AG09309 (cell line): ENCODE measurements at regions not wholly inside any gene's neighbourhood (a gene's known extent, or its start where the extent isn't known, plus 50 kb on each side); places are given as distances from the start of the nearest gene placed in this dataset.

Source experiments
- DNase-seq: peaks from one replicate; pipeline ENCODE4 v3.0.0-alpha.2; 2010; ENCODE audit warnings: low read depth
- H3K4me3 ChIP-seq: 2 replicates; pipeline ENCODE4 v1.5.1; 2011; ENCODE audit warnings: mild to moderate bottlenecking, low read depth, low read length, moderate library complexity; ENCODE audit not compliant: control insufficient read depth
- TF ChIP-seq, protein P1 (sequence below): IDR thresholded peaks from 2 replicates; pipeline ENCODE4 v1.5.1; 2011; ENCODE audit warnings: mild to moderate bottlenecking, low read depth, low read length, inconsistent platforms; ENCODE audit not compliant: insufficient read depth, control insufficient read depth; ENCODE audit errors: missing control alignments

DNA sequence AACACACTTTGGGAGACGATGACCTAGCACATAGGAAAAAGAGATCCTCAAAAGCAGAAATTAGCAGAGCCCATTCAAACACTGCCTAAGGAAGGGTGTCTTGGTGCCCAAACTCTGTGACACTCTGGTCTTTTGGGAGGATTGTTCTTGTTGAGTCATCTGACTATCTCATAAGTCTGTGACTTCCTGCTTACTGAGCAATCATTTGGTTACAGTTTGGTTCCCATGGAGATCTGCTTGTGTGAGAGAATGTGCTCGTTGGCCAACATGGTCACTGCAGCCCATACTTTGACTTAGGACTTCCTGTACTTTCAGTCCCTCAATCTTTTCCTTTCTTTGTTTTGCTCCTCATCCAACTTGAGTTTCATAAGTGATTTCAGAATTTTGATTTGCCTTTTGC, 602.9 kb downstream of the NYAP2 start:
- no peak overlapping the region for H3K4me3 ChIP-seq
- TF ChIP-seq, protein P1, sequence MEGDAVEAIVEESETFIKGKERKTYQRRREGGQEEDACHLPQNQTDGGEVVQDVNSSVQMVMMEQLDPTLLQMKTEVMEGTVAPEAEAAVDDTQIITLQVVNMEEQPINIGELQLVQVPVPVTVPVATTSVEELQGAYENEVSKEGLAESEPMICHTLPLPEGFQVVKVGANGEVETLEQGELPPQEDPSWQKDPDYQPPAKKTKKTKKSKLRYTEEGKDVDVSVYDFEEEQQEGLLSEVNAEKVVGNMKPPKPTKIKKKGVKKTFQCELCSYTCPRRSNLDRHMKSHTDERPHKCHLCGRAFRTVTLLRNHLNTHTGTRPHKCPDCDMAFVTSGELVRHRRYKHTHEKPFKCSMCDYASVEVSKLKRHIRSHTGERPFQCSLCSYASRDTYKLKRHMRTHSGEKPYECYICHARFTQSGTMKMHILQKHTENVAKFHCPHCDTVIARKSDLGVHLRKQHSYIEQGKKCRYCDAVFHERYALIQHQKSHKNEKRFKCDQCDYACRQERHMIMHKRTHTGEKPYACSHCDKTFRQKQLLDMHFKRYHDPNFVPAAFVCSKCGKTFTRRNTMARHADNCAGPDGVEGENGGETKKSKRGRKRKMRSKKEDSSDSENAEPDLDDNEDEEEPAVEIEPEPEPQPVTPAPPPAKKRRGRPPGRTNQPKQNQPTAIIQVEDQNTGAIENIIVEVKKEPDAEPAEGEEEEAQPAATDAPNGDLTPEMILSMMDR, result no peak
- DNase-seq, result peak; percentile 49

DNA sequence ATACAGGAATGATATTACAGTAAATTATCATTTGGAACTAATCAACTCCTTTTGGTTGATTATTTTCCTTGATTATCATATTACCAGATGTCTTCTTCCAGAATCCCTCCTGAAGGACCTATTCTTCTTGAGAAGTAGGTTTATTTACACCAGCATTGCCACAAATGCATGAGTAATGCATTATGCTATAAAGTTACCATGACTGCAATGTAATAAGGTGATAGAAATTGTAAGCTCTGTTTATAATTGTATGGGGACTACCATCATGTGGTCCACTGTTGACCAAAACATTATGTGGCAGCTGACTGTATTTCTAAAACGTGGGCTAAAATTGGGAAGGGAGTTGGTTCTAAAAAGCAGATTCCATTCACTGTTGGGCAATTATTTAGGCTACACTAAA, 602.2 kb downstream of the NYAP2 start:
- DNase-seq, result no peak
- TF ChIP-seq, protein P1, result no peak
- no peak overlapping the region for H3K4me3 ChIP-seq

DNA sequence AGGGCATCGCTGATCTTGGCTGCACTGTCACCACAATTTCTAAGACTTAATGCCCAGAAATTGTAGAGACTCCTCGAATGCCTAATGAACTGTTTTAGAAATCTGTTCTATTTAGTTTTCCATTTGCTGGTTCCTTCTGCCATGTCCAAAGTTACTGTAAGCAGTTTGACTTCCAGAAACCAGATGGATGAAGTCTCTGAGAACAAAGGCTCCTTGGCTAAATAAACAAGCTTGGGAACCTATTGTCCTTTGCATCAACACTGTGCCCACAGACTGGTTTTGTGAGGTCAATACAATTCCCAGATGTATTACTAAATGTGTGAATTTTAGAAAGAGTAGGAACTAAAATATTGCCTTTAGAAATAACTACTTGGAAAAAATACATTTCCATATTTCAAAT, 600.2 kb downstream of the NYAP2 start:
- H3K4me3 ChIP-seq, result no peak overlapping the region
- TF ChIP-seq, protein P1, result no peak
- no peak for DNase-seq

DNA sequence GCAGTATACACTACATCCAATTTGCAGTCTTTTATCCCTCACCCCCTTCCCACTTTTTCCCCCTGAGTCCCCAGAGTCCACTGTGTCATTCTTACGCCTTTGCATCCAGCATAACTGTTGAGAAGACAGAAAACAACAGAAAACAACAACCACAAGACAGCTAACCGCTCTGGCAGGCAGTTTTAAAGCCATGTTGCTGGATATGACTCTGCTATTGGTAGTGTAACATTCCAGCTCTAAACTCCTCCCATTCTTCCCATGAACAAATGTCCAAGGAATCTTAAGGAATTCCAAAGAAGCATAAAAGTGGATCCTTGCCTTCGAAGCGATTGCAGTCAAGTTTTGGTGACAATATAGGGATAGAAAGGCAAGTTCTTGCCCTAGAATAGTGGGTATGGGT, 599.1 kb downstream of the NYAP2 start:
- DNase-seq, result no peak
- TF ChIP-seq, protein P1, result no peak
- H3K4me3 ChIP-seq, result no peak overlapping the region

DNA sequence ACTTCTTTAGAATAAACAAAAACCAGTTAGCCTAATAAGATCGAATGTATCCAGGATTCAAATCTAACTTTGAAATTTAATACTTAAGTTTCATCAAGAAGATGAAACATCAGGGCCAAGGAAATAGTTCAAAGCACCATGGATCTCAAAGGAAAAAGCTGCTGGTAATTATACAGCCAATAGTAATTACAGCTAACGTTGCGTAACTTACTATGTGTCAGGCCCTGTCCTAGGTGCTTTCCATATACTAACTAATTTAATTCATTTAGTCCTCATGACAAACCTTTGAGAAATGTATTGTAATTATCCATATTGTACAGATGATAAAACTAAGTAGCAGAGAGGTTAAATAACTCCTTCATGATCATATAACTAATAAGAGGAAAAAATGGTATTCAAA, 598.6 kb downstream of the NYAP2 start:
- no peak for DNase-seq
- H3K4me3 ChIP-seq, result no peak overlapping the region
- TF ChIP-seq, protein P1, result no peak

DNA sequence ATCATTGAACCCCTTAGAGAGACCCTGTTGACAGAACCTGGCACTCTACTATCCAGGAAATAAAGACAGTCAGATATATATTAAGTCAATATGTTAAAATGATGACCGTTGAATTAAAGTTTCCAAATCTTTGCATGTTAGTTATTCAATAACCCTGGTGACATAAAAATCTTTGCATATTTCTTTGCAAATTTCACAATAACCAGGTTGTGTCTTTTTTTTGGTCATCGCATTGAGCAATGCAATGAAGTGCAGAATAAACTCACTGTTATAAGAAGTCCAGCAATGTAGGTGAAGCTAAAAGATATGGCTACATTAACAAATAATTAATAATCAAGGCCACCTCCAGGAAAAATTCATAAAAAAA, 596.9 kb downstream of the NYAP2 start:
- TF ChIP-seq, protein P1, result no peak
- no peak for DNase-seq
- H3K4me3 ChIP-seq, result no peak overlapping the region

DNA sequence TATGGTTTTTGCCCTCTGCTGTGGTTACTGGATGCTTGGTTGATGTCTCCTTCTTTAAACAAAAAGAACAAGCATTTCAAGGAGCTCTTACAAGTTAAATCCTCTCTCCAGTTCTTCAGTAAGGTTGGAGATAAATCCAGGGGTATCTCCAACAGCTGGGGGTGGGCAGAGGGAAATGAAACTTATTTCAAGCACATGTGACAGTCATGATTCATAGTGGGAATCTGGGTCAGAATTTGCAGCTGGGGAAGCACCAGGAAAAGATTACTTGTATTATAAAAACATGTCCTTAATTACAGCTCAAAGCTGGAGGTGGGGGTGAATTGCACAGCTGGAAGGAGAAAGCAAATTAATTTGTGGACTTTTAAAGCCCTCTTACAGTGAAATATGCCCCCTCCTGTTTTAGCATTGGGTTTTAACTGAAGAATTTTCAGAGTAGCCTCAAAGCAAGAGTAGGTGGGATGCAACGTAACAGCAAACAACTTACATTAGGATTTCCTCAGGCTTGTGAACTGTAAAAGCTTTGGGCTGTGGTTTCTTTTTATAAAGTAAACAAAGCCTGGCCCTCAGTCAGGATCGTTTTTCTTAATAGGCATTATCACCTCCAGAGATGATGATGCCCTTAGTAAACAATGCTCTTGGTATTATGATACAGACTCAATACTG, 596.4 kb downstream of the NYAP2 start:
- TF ChIP-seq, protein P1, result no peak
- H3K4me3 ChIP-seq, result no peak overlapping the region
- DNase-seq, result peak; percentile 18
